ENCODE measurements at regions not wholly inside any gene's neighbourhood (a gene's known extent, or its start where the extent isn't known, plus 50 kb on each side); places are given as distances from the start of the nearest gene placed in this dataset.

DNA sequence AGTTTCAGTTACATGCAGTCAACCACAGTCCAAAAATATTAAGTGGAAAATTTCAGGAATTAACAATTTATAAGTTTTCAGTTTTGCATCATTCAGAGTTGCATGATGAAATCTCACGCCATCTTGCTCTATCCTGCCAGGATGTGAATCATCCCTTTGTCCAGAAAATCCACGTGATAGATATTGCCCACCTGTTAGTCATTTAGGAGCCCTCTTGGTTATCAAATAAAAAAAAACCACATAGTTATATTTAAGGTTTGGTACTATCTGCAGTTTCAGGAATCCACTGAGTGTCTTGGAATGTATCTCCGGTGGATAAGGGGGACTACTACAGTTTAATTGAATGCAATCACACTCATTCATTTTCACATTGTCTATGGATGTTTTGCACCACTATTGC lies 1249.0 kb upstream of the CITED2 start:
- TF ChIP-seq POLR2A (IDR thresholded peaks at IDR 0.05) = no peak
- TF ChIP-seq, protein P1, sequence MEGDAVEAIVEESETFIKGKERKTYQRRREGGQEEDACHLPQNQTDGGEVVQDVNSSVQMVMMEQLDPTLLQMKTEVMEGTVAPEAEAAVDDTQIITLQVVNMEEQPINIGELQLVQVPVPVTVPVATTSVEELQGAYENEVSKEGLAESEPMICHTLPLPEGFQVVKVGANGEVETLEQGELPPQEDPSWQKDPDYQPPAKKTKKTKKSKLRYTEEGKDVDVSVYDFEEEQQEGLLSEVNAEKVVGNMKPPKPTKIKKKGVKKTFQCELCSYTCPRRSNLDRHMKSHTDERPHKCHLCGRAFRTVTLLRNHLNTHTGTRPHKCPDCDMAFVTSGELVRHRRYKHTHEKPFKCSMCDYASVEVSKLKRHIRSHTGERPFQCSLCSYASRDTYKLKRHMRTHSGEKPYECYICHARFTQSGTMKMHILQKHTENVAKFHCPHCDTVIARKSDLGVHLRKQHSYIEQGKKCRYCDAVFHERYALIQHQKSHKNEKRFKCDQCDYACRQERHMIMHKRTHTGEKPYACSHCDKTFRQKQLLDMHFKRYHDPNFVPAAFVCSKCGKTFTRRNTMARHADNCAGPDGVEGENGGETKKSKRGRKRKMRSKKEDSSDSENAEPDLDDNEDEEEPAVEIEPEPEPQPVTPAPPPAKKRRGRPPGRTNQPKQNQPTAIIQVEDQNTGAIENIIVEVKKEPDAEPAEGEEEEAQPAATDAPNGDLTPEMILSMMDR (IDR thresholded peaks at IDR 0.05) = no peak
